Prostate gland (tissue), 2 donors: ENCODE measurements at regions not wholly inside any gene's neighbourhood (a gene's known extent, or its start where the extent isn't known, plus 50 kb on each side); places are given as distances from the start of the nearest gene placed in this dataset.

Experiments
- CTCF ChIP-seq, 4 experiments: fragments of 200-600 bp in 2 of 4; fragments of 450-650 bp in 2 of 4; sonication (generic) in 2 of 4; IDR thresholded peaks; 1 replicate in 3 of 4; 2 replicates in 1 of 4; pipeline ENCODE4 v1.5.1; 2016 to 2019; ENCODE audit warnings: antibody characterized with exemption in 4 of 4, mild to moderate bottlenecking in 2 of 4, moderate library complexity in 2 of 4
- POLR2A ChIP-seq: fragments of 450-650 bp; IDR thresholded peaks from one replicate; pipeline ENCODE4 v1.6.1; 2016; ENCODE audit warnings: antibody characterized with exemption, mild to moderate bottlenecking
- POLR2AphosphoS5 ChIP-seq: sonication (generic); formaldehyde crosslinking; IDR thresholded peaks from one replicate; pipeline ENCODE4 v1.6.1; 2017; ENCODE audit warnings: antibody characterized with exemption

GRCh38 chr17:53607475-53607874 is 215.3 kb upstream of the KIF2B start:
- TF ChIP-seq POLR2AphosphoS5 (no peak), CTCF (IDR thresholded peaks at IDR 0.05) (no peak), POLR2A (no peak)
